NOMO-1 (cell line): ENCODE measurements at regions not wholly inside any gene's neighbourhood (a gene's known extent, or its start where the extent isn't known, plus 50 kb on each side); places are given as distances from the start of the nearest gene placed in this dataset.
A peak's percentile ranks its signal among the peaks of the same experiment; 100 is the strongest.

ENCODE experiments used
- DNase-seq, 2 experiments: peaks; one replicate each; lab custom pipeline; 2025; ENCODE audit not compliant: unreplicated experiment in 2 of 2; lab: John Stamatoyannopoulos, UW

- no peak for DNase-seq
Observed at GRCh38 chr14:101359221-101360053, 201.9 kb upstream of the DIO3 start.

- DNase-seq: no peak
Observed at GRCh38 chr14:101360054-101360911, 201.0 kb upstream of the DIO3 start.

GRCh38 chr14:101361044-101361443, 200.3 kb upstream of the DIO3 start:
- DNase-seq: peak in 1 of 2 experiments; percentile 10

- DNase-seq: no peak
Observed at GRCh38 chr14:101361451-101362433, 199.6 kb upstream of the DIO3 start.

GRCh38 chr14:101362529-101363260, 198.6 kb upstream of the DIO3 start:
- DNase-seq: no peak

DNA sequence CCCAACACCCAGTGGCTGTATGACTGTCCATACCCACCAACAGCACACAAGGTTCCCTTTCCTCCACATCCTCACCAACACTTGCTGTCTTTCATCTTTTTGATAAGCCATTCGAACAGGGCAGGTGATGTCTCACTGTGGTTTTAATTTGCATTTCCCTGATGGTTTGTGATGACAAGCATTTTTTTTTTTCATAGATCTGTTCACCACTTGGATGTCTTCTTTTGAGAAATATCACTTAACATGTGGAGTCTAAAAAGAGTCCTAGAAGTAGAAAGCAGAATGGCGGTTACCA, 198.1 kb upstream of the DIO3 start:
- DNase-seq: no peak

GRCh38 chr14:101363880-101364391, 197.4 kb upstream of the DIO3 start:
- DNase-seq: no peak

DNA sequence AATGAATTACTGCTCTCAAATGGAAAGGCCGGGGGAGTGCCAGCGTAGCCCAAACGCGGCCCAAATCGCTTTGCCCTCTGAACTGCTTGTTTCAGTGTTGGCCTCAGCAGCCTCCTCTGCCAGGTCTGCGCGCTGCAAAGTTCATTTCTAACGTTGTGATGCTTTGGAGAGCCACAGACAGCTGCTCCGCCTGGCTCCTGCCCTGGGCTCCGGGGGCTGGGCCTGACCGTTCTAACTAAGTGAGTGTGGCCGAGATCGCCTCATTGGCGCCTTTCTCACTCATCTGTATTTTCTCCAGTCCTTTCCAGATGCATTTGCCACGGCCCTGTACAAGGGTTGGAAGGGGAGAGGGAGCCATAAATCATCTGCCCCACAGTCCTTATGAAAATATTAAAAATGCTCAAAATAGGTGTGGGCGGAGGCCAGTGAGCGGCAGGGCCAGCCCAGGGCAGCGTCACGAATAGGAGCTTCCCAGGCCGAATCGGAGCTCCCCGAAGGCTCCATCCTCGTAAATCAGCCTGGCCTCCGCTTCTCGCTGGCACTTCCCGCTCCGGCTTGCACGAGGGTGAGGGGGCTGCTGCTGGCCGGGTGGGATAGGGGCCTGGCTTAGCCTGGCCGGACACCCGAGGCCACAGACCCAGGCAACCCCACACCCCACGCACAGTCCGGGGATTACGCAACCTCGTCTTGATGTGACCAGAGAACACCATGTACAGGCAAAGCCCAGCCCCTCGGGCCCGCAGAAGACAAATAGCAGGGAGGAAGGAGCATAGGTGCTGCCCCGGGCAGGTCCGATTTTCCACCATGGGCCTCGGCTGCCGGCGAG, 196.6 kb upstream of the DIO3 start:
- no peak for DNase-seq

- no peak for DNase-seq
Observed at GRCh38 chr14:101365329-101366158, 195.8 kb upstream of the DIO3 start.

GRCh38 chr14:101367421-101368261, 193.7 kb upstream of the DIO3 start:
- DNase-seq: no peak

DNA sequence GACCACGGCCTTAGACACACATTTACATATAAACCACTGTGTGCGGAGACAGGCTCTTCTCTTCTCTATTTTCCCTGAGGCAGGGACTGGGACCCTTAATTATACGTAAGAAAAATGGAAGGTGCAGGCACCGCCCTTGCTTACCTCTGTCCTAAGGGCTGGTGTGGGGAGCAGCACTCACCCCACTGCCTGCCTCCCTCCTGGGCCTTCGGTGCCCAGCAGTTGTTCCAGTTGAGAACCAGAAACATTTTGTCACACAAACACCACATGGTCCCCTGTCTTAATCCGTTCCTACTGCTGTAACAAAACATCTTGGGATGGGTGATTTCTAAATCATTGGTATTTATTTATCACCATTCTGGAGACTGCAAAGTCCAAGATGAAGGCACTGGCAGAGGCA, 192.7 kb upstream of the DIO3 start:
- DNase-seq: no peak

DNA sequence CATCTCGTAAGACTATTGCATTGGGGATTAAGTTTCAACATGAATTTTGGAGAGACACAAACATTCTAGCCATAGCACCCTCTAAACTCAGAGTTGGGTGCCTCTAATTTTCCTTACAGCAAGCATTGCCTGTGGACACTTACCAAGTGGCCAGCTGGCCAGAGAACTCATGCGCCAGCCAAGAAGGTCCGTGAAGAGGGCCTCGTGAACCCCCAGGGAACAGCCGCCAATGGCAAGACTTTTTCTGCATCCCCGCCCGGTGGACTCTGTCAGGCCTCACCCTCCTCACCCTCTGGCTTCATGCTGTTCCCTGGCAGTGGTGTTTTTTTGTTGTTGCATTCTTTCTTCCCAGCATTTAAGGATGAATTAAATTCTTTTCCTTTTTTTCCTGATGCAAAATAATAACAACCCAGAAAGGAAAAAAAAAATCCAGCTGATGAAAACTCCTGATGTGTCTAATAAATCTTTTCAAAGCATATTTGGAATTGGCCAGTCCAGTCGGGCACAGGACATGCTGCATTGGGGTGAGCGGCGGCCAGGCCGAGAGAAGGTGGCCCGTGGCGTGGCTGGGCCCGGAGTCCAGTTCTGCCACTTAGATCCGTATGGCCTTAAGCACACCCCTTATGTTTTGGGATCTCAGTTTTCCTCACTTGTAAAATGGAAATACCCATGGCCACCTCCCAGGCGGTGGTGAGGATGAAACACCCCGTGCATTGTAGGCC, 191.9 kb upstream of the DIO3 start:
- DNase-seq: no peak

DNA sequence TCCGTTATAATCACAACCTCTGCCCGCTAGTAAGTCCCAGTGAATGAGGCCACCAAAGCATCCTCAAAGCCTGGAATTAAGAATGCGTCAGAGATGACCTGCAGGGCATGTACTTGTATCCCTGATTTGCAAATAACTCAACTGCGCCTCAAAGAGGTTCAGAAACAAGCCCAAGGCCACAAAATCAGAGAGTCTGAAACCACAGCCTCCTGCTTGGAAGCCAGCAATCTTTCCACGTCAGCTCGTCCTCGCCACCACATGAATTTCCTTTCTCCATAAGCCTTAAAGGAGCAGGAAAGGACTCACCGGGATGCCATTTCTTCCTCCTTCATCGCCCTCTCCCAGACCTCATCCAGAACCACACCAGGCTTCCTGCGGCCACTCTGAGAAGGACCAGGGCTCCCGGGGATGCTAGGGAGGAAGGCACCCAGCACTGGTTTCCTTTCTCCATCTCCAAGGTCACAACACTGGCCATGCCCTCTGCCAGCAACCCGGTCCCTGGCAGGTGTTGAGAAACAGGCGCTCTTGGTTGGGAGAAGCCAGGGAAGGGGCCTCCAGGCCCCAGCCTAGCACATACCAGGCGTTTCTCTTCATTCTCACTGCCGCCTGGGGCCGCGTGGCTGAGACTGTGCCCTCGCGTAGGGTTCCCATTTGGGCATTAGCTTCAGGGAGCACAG, 191.2 kb upstream of the DIO3 start:
- DNase-seq: no peak

DNA sequence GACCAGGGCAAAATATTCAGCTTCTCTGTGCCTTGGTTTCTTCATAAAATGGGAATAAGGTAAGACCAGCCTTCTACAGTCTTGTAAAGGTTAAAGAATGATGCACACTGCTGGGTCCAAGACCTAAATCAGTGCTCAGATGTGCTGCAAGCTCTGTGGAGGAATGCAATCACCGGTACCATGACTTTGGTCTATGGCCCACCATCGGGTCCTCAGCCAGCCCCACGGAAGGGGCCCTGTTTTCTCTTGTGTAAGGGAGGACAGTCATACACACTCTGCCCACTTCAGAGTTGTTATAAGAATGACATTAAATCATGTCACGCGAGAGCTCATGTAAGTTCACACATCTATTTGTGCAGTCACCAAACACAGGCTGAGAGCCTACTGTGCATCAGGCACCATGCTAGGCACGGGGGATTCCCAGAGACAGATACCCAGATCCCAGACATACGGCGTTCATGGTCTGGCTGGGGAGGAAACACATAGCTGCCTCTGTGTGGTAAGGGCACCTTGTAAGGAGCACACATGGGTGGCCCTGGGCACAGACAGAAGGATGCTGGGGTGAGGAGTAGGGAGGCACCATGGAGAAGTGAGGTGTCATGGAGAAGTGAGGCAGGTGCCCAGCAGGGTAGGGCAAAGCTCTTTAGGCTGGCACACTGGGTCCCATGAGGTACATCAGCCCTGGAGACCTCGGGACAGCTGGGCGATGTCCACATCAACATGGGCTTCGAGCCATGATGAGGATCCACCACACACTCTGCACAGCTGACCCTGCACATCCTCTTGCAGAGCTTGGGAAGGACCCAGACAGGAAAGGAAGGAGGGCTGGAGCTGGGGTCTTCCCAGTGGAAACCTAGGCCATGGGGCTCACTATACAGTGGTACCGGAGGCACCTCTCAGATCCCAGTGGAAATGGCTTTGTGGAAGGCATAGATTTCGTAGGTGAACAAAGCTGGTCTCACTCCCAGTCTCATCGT, 190.4 kb upstream of the DIO3 start:
- DNase-seq: no peak
